H1 (cell line): ENCODE measurements at regions not wholly inside any gene's neighbourhood (a gene's known extent, or its start where the extent isn't known, plus 50 kb on each side); places are given as distances from the start of the nearest gene placed in this dataset.

Experiments used
- CTCF ChIA-PET: fragments of 300-600 bp; sonication (Branson Sonifier 250); formaldehyde crosslinking; loops from one replicate; lab custom pipeline; 2021; ENCODE audit not compliant: partially characterized antibody; lab: Charles Lee
- POLR2A ChIA-PET: fragments of 300-600 bp; sonication (Branson Sonifier 250); formaldehyde crosslinking; loops from one replicate; lab custom pipeline; 2021; ENCODE audit warnings: inconsistent platforms; ENCODE audit not compliant: partially characterized antibody; lab: Charles Lee
- DNase-seq, 2 experiments: peaks; one replicate each; pipeline versions ENCODE4 v3.0.0 to v3.0.0-alpha.2; 2010 to 2022; ENCODE audit warnings: low spot score in 2 of 2, low read depth in 1 of 2, mixed read lengths in 1 of 2
- FAIRE-seq: peaks from 2 replicates; lab custom pipeline; 2011; peaks lifted over from hg19 to GRCh38; lab: Jason Lieb, UNC
- H2AFZ ChIP-seq: 2 replicates; pipeline ENCODE4 v1.8.1; 2012; ENCODE audit warnings: low read length, inconsistent platforms
- H2AK5ac ChIP-seq: 2 replicates; pipeline ENCODE4 v1.6.1; 2013; ENCODE audit warnings: low read depth, low read length
- H2BK120ac ChIP-seq: replicated peaks from 2 replicates; pipeline ENCODE3; 2013; ENCODE audit warnings: low read depth, low read length, inconsistent platforms
- H2BK12ac ChIP-seq: 2 replicates; pipeline ENCODE4 v1.6.1; 2013; ENCODE audit warnings: low read depth, low read length
- H2BK15ac ChIP-seq: 2 replicates; pipeline ENCODE4 v1.6.1; 2013; ENCODE audit warnings: low read length
- H2BK20ac ChIP-seq: 2 replicates; pipeline ENCODE4 v1.6.1; 2013; ENCODE audit warnings: low read length
- H2BK5ac ChIP-seq: 2 replicates; pipeline ENCODE4 v1.6.1; 2013; ENCODE audit warnings: low read depth, low read length
- H3K14ac ChIP-seq: 2 replicates; pipeline ENCODE4 v1.6.1; 2013; ENCODE audit warnings: inconsistent platforms; ENCODE audit not compliant: insufficient read length
- H3K18ac ChIP-seq: 2 replicates; pipeline ENCODE4 v1.6.1; 2013; ENCODE audit warnings: low read length; ENCODE audit errors: extremely low read depth
- H3K23ac ChIP-seq: 2 replicates; pipeline ENCODE4 v1.6.1; 2013; ENCODE audit warnings: inconsistent platforms; ENCODE audit not compliant: insufficient read length
- H3K23me2 ChIP-seq: 2 replicates; pipeline ENCODE4 v1.6.1; 2013; ENCODE audit warnings: low read depth, low read length
- H3K27ac ChIP-seq: 2 replicates; pipeline ENCODE4 v1.6.1; 2011; ENCODE audit warnings: low read depth, low read length, inconsistent platforms
- H3K27me3 ChIP-seq, 4 experiments: replicated peaks in 1 of 4; 1 replicate in 1 of 4; 2 replicates in 3 of 4; pipeline versions ENCODE4 v1.6.1 to v1.8.1; 2011 to 2013; ENCODE audit warnings: low read length in 3 of 4, mild to moderate bottlenecking in 3 of 4, inconsistent platforms in 2 of 4, mixed read lengths in 2 of 4, moderate library complexity in 1 of 4; ENCODE audit not compliant: control insufficient read depth in 3 of 4, insufficient read depth in 3 of 4; ENCODE audit errors: extremely low read depth in 1 of 4
- H3K36me3 ChIP-seq, 4 experiments: 2 replicates each; pipeline versions ENCODE4 v1.6.1 to v1.8.1; 2011 to 2013; ENCODE audit warnings: mild to moderate bottlenecking in 4 of 4, low read length in 3 of 4, moderate library complexity in 2 of 4, control low read depth in 1 of 4, inconsistent platforms in 1 of 4; ENCODE audit not compliant: insufficient read depth in 4 of 4, control insufficient read depth in 2 of 4
- H3K4ac ChIP-seq: replicated peaks from 2 replicates; pipeline ENCODE3; 2013; ENCODE audit warnings: low read length, low read depth, mixed read lengths, inconsistent platforms; ENCODE audit not compliant: insufficient read length
- H3K4me1 ChIP-seq, 4 experiments: replicated peaks in 1 of 4; 1 replicate in 1 of 4; 2 replicates in 3 of 4; pipeline versions ENCODE4 v1.6.1 to v1.8.1; 2011 to 2013; ENCODE audit warnings: low read length in 3 of 4, inconsistent platforms in 2 of 4, mixed read lengths in 1 of 4; ENCODE audit not compliant: insufficient read depth in 4 of 4, control insufficient read depth in 3 of 4
- H3K4me2 ChIP-seq, 2 experiments: 2 replicates each; pipeline versions ENCODE4 v1.6.1 to v1.8.1; 2011 to 2013; ENCODE audit warnings: low read depth in 2 of 2, low read length in 2 of 2, control low read depth in 1 of 2, inconsistent platforms in 1 of 2, mild to moderate bottlenecking in 1 of 2; ENCODE audit not compliant: insufficient read depth in 1 of 2
- H3K4me3 ChIP-seq, 4 experiments: fragments of 200-600, 300-600 bp in 1 of 4; sonication (generic), shearing (Covaris generic), sonication (Bioruptor Twin) in 1 of 4; 2 replicates each; pipeline versions ENCODE4 v1.5.1 to v1.8.1; 2011 to 2016; ENCODE audit warnings: low read length in 4 of 4, low read depth in 3 of 4, control low read depth in 2 of 4, inconsistent platforms in 2 of 4, mild to moderate bottlenecking in 2 of 4, mixed read lengths in 1 of 4, moderate library complexity in 1 of 4; ENCODE audit not compliant: insufficient read depth in 2 of 4; ENCODE audit errors: extremely low read depth in 1 of 4
- H3K56ac ChIP-seq: replicated peaks from 2 replicates; pipeline ENCODE3; 2013; ENCODE audit warnings: low read depth, mild to moderate bottlenecking, mixed read lengths, low read length, inconsistent platforms; ENCODE audit not compliant: insufficient read length
- H3K79me1 ChIP-seq: 2 replicates; pipeline ENCODE4 v1.6.1; 2013; ENCODE audit warnings: low read depth, low read length, control low read depth
- H3K79me2 ChIP-seq, 2 experiments: 2 replicates each; pipeline versions ENCODE4 v1.6.1 to v1.8.1; 2012 to 2013; ENCODE audit warnings: low read length in 2 of 2, mild to moderate bottlenecking in 2 of 2, inconsistent platforms in 1 of 2; ENCODE audit not compliant: insufficient read depth in 2 of 2, control insufficient read depth in 1 of 2
- H3K9ac ChIP-seq, 4 experiments: replicated peaks in 1 of 4; 1 replicate in 1 of 4; 2 replicates in 3 of 4; pipeline versions ENCODE4 v1.6.1 to v1.8.1; 2011 to 2013; ENCODE audit warnings: low read depth in 3 of 4, low read length in 3 of 4, control low read depth in 2 of 4, mild to moderate bottlenecking in 2 of 4, moderate library complexity in 2 of 4, inconsistent platforms in 1 of 4; ENCODE audit errors: extremely low read depth in 1 of 4
- H3K9me3 ChIP-seq, 2 experiments: 2 replicates each; pipeline versions ENCODE4 v1.6.1 to v1.8.1; 2012 to 2013; ENCODE audit warnings: mild to moderate bottlenecking in 2 of 2, moderate library complexity in 2 of 2, control low read depth in 1 of 2, inconsistent platforms in 1 of 2, low read depth in 1 of 2, low read length in 1 of 2, mixed read lengths in 1 of 2; ENCODE audit not compliant: insufficient read depth in 2 of 2
- H4K20me1 ChIP-seq, 2 experiments: replicated peaks in 1 of 2; 2 replicates each; pipeline versions ENCODE3 to v1.8.1; 2011 to 2013; ENCODE audit warnings: inconsistent platforms in 2 of 2, low read length in 2 of 2, mild to moderate bottlenecking in 1 of 2; ENCODE audit not compliant: insufficient read depth in 2 of 2, control insufficient read depth in 1 of 2
- H4K5ac ChIP-seq: 2 replicates; pipeline ENCODE4 v1.6.1; 2013; ENCODE audit warnings: low read length, low read depth, mixed read lengths, inconsistent platforms; ENCODE audit not compliant: insufficient read length
- H4K8ac ChIP-seq: 2 replicates; pipeline ENCODE4 v1.8.0; 2013; ENCODE audit warnings: mild to moderate bottlenecking, moderate library complexity, low read length, inconsistent platforms; ENCODE audit not compliant: insufficient read depth; ENCODE audit errors: extremely low read depth
- H4K91ac ChIP-seq: replicated peaks from 2 replicates; pipeline ENCODE3; 2013; ENCODE audit warnings: low read length, mixed read lengths, inconsistent platforms; ENCODE audit not compliant: insufficient read length
- JUND ChIP-seq: IDR thresholded peaks from 2 replicates; pipeline ENCODE4 v1.6.1; 2011; ENCODE audit warnings: mild to moderate bottlenecking, improper control_type of control experiment, low read length
- RBBP5 ChIP-seq: IDR thresholded peaks from 2 replicates; pipeline ENCODE4 v1.7.1; 2012; ENCODE audit warnings: low read depth, mild to moderate bottlenecking, inconsistent platforms, low read length, moderate library complexity, borderline replicate concordance
- RNF2 ChIP-seq: fragments of 200-900, 300-1000 bp; sonication (generic); IDR thresholded peaks from 2 replicates; pipeline ENCODE4 v1.7.1; 2016; ENCODE audit warnings: borderline replicate concordance, low read depth, mild to moderate bottlenecking, antibody characterized with exemption, low read length; ENCODE audit not compliant: poor library complexity, severe bottlenecking; ENCODE audit errors: missing control alignments
- SIX5 ChIP-seq: IDR thresholded peaks from 2 replicates; pipeline ENCODE4 v1.6.1; 2011; ENCODE audit warnings: mild to moderate bottlenecking, low read depth, low read length
- TCF12 ChIP-seq: IDR thresholded peaks from 2 replicates; pipeline ENCODE4 v1.6.1; 2011; ENCODE audit warnings: low read depth, mild to moderate bottlenecking, low read length

DNA sequence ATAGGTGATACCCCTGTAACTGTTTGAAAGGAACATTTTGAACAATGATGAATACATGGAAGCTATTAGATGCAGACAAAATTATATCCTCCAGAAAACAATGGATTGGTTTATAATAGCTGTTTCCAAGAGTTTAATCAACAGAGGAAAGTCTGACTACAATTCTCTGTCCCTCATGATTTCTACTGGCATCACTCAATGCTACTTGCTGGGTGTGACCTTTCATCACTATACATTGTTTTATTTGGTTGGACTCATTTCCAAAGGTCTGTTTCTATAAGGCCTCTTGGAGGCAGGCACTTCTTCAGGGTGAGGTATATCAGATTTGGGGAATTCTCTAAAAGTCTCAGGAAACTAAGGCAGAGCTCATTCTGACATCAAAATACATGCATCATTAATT, 636.1 kb upstream of the SLC8A1 start:
- ChIA-PET CTCF (no interaction called here), POLR2A (no interaction called here)
- FAIRE-seq (no peak), DNase-seq (no peak)
- no peak overlapping the region for H3K9ac ChIP-seq
- H4K91ac ChIP-seq: no peak overlapping the region
- no peak overlapping the region for H4K8ac ChIP-seq
- no peaks in the 10 kb centered on the region for H3K79me1 ChIP-seq
- H2BK15ac ChIP-seq: no peak overlapping the region
- H3K18ac ChIP-seq: no peak overlapping the region
- no peak overlapping the region for H3K4me2 ChIP-seq
- no peaks in the 10 kb centered on the region for H3K27me3 ChIP-seq
- H3K9me3 ChIP-seq: no peaks in the 10 kb centered on the region
- no peak overlapping the region for H3K56ac ChIP-seq
- H2BK12ac ChIP-seq: no peak overlapping the region
- H2BK20ac ChIP-seq: no peak overlapping the region
- no peaks in the 10 kb centered on the region for H3K4me1 ChIP-seq
- H3K4me3 ChIP-seq: no peak overlapping the region
- H2AK5ac ChIP-seq: no peak overlapping the region
- H2BK5ac ChIP-seq: no peak overlapping the region
- H4K5ac ChIP-seq: no peak overlapping the region
- H2BK120ac ChIP-seq: no peak overlapping the region
- no peaks in the 10 kb centered on the region for H3K79me2 ChIP-seq
- H3K4ac ChIP-seq: no peak overlapping the region
- no peak for TF ChIP-seq JUND
- TF ChIP-seq RNF2: no peak
- no peak for TF ChIP-seq SIX5
- no peak for TF ChIP-seq RBBP5
- TF ChIP-seq TCF12: no peak
- TF ChIP-seq, all 59 proteins: peak for 0
- Histone ChIP-seq H3K23me2 (no peaks in the 10 kb centered on the region), H3K14ac (no peak overlapping the region), H2AFZ (no peak overlapping the region), H3K36me3 (no peaks in the 10 kb centered on the region), H3K23ac (no peak overlapping the region), H3K27ac (no peak overlapping the region), H4K20me1 (no peaks in the 10 kb centered on the region)
